ENCODE measurements at regions not wholly inside any gene's neighbourhood (a gene's known extent, or its start where the extent isn't known, plus 50 kb on each side); places are given as distances from the start of the nearest gene placed in this dataset.
"Not testable (repeated sequence)": the region's sequence is repeated elsewhere in the genome, so short reads cannot be mapped to it uniquely, and the experiment has no call there.

DNA sequence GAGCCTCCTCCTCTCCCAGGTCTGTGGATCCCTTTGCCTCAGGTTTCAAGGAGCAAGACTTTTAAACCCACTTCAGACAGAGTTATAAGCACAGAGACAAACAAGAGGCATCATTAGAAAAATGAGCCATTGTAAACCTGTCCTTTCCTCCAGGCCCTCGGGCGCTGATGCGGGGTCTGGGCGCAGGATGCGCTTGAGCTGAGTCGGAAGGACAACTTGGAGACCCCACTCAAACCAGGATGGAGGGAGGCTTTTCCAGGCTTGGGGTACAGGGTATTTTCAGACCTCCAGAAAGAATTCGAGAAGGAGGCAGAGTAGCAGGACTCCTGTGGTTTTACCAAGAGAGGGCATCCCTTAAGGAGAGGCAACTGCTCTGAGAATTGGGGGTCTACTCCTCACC is 155.6 kb downstream of the NUFIP1 start:
- no peaks in the 10 kb centered on the region for H3K36me3 ChIP-seq (replicated peaks; ENCODE audit: control insufficient read depth, insufficient read depth, low read length)
- no peaks in the 10 kb centered on the region for H3K27me3 ChIP-seq (ENCODE audit: control insufficient read depth, insufficient read depth, low read length)
- DNase-seq, result no peak
- no peak overlapping the region for H3K4me3 ChIP-seq (ENCODE audit: insufficient read depth, low read depth, low read length)

DNA sequence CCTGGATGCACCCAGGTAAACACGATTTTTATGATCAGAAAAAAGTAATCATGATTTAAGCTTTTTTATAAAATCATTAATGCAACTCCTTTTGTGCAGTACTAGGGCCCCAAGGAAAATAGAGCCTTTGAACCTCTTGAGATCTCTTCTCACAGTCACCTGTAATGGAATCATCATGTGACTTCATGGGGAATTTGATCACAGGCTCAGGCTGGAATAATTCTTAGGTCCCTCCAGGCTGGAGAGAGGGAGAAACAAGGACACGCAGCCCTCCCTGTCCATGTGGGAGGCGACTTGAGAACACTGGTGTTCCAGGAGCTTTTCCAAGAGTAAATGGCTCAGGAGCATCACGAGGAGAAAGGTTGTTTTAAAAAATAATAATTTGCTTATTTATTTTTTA is 156.1 kb downstream of the NUFIP1 start:
- no peaks in the 10 kb centered on the region for H3K36me3 ChIP-seq (replicated peaks; ENCODE audit: control insufficient read depth, insufficient read depth, low read length)
- DNase-seq, result no peak
- H3K27me3 ChIP-seq (ENCODE audit: control insufficient read depth, insufficient read depth, low read length), result no peaks in the 10 kb centered on the region
- H3K4me3 ChIP-seq (ENCODE audit: insufficient read depth, low read depth, low read length), result no peak overlapping the region

DNA sequence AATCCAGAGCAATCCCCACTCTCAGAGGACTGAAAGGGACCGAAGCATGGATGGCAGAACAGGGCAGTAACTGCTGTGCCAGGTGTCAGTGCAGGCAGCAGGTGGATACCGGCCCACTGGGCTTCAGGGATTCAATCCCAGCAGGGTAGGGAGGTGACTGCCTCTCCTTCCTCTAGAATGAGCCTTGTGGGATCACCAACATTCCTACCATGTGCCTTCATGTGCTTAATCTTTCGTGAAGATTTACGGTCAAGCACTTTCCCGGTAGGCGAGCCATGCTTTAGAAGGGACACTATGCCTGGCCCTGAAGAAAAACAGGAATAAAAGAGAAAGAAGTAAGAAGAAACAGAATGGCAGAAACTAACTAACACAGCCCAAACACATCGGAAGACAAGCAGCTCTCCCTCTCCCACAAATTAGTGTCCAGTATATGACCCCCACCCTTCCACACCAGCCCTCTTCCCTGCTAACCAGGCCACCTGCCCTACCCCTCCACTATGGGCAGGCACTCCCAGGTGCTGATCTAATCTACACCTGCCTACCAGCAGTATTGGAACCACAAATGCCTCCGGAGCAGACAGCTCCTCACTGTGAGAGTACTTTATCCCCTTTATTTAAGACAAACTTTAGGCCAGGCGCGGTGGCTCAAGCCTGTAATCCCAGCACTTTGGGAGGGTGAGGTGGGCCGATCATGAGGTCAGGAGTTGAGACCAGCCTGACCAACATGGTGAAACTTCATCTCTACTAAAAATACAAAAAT is 162.5 kb downstream of the NUFIP1 start:
- Histone ChIP-seq H3K27me3 (ENCODE audit: control insufficient read depth, insufficient read depth, low read length) (no peaks in the 10 kb centered on the region), H3K36me3 (replicated peaks; ENCODE audit: control insufficient read depth, insufficient read depth, low read length) (no peaks in the 10 kb centered on the region)
- no peak for DNase-seq

DNA sequence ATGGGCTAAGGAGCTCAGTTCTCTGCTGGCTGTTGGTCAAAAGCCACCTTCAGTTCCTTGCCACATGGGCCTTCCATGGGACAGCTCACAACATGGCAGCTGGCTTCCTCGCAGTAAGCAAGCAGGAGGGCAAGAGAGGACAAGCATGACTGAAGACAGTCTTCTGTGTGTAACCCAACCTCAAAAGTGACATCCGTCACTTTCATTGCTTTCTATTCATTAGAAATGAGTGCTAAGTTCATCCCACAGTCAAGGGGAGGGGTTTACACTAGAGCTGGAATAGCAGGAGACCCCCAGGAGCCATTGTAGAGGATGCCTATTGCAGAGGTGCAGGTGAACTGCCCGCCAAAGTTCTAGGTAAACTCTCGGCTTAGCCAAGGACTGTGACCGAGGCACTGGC is 163.3 kb downstream of the NUFIP1 start:
- H3K4me3 ChIP-seq (ENCODE audit: insufficient read depth, low read depth, low read length), result no peak overlapping the region
- no peak for DNase-seq
- H3K36me3 ChIP-seq (replicated peaks; ENCODE audit: control insufficient read depth, insufficient read depth, low read length), result no peaks in the 10 kb centered on the region
- H3K27me3 ChIP-seq (ENCODE audit: control insufficient read depth, insufficient read depth, low read length), result no peaks in the 10 kb centered on the region

More for the DNA sequence above, 162.5 kb downstream of the NUFIP1 start:
- no peak overlapping the region for H3K4me3 ChIP-seq (ENCODE audit: insufficient read depth, low read depth, low read length)

DNA sequence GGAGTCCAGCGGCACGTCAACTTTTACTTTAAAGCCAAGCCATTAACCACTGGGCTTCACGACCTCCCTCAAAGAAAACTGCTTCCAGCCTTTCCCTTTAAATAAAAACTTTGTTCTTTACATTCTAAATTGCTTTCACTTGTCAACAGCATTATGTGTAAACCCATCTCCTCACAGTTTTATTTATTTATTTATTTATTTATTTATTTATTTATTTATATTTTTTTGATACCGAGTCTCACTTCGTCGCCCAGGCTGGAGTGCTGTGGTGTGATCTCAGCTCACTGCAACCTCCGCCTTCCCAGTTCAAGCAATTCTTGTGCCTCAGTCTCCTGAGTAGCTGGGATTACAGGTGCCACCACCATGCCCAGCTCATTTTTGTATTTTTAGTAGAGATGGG is 165.7 kb downstream of the NUFIP1 start:
- not testable (repeated sequence) for H3K36me3 ChIP-seq (replicated peaks; ENCODE audit: control insufficient read depth, insufficient read depth, low read length); DNase-seq; H3K27me3 ChIP-seq (ENCODE audit: control insufficient read depth, insufficient read depth, low read length); H3K4me3 ChIP-seq (ENCODE audit: insufficient read depth, low read depth, low read length)

DNA sequence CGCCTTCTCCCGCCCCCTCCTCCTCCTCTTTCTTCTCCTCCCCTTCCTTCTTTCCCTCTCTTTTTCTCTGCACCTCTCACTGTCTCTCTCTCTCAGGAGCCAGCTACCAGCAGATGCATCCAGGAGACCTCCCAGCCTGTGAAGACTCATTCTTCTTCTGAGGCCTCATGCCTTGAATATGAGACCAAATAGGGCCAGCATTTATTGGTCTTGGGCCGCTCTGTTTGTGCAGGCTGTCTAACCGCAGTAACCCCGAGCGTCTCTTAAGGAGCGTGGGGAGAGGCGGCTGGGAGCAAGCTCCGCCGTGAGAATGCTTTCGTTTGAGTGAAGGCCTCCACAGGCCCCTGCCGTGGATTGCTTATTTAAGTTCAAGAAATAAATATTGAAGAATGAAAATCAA is 167.0 kb downstream of the NUFIP1 start:
- H3K27me3 ChIP-seq (ENCODE audit: control insufficient read depth, insufficient read depth, low read length), result no peaks in the 10 kb centered on the region
- no peaks in the 10 kb centered on the region for H3K36me3 ChIP-seq (replicated peaks; ENCODE audit: control insufficient read depth, insufficient read depth, low read length)
- no peak overlapping the region for H3K4me3 ChIP-seq (ENCODE audit: insufficient read depth, low read depth, low read length)
- no peak for DNase-seq

DNA sequence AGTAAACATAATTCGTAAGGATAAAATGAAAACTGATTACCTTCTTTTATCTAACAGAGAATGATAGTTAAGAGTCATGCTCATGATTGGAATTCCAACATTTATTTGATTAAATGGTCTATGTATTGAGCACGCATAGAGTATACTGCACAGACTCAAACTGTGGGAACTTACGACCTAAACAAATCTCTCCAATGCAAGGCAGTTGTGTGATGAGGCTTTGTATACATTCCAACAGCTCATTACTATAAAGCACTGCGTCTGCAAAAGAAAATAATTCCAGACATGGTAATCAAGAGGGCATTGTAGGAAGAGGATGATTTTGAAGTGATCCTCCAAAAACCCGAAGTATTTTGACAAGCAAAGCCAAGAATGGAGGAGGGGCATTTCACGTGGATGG is 169.5 kb downstream of the NUFIP1 start:
- DNase-seq, result no peak
- Histone ChIP-seq H3K27me3 (ENCODE audit: control insufficient read depth, insufficient read depth, low read length) (no peaks in the 10 kb centered on the region), H3K4me3 (ENCODE audit: insufficient read depth, low read depth, low read length) (no peak overlapping the region), H3K36me3 (replicated peaks; ENCODE audit: control insufficient read depth, insufficient read depth, low read length) (no peaks in the 10 kb centered on the region)

DNA sequence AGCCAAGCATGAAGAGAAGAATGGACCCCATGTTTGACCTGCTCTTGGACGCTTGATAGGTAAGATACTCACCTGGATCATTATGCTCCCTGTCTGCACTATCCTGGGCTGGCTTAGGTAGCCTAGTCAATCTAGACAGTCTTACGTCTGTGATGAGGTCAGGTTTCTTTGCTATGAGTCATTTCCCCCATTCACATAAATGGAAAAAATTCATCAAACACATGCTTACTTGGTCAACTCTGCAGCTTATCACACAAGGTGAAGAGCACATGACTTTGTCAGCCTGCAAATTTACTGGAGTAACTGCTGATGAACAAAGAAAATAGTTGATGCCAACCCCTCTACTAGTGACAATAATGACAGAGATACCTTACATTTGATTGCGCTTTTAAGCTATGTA is 170.0 kb downstream of the NUFIP1 start:
- Histone ChIP-seq H3K4me3 (ENCODE audit: insufficient read depth, low read depth, low read length) (no peak overlapping the region), H3K27me3 (ENCODE audit: control insufficient read depth, insufficient read depth, low read length) (no peaks in the 10 kb centered on the region), H3K36me3 (replicated peaks; ENCODE audit: control insufficient read depth, insufficient read depth, low read length) (no peaks in the 10 kb centered on the region)
- no peak for DNase-seq

DNA sequence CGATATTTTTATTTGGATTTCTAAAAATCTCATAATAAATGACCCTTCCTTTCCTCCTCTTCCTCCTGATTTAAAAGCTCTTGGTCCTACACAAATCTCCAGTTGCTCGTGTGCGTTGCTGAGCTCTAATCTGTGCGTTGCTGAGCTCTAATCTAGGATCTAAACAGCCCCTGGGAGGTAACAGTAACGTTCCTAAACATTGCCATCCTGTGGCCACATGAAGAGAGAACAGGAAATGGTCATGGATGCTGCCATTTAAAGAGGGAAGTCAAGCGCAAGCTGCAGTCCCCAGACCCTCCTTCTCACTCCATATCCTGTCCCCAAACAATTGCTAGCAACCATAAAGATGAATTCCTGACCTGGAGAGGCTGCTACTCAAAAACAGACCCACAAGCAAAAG is 170.8 kb downstream of the NUFIP1 start:
- Histone ChIP-seq H3K4me3 (ENCODE audit: insufficient read depth, low read depth, low read length) (no peak overlapping the region), H3K27me3 (ENCODE audit: control insufficient read depth, insufficient read depth, low read length) (no peaks in the 10 kb centered on the region), H3K36me3 (replicated peaks; ENCODE audit: control insufficient read depth, insufficient read depth, low read length) (no peaks in the 10 kb centered on the region)
- peak; percentile 64 for DNase-seq

DNA sequence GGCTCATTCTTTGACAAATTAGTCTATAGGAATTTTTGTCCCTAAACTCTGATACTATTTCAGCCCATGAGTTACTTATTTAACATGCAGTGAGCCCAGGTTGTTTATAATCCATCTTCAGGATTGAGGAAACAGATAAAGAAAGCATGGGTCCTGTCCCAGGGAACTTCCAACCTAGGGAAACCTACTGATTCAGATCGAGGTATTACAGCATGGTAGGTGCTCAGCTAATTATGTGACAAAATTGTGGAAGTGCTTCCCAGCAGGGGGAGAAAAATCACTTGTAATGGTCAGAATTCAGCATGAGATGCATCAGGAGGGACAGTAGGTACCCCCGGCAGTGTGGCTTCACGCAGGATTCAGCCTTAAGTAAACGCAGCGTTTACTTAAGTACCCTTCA is 171.3 kb downstream of the NUFIP1 start:
- DNase-seq, result no peak
- Histone ChIP-seq H3K4me3 (ENCODE audit: insufficient read depth, low read depth, low read length) (no peak overlapping the region), H3K36me3 (replicated peaks; ENCODE audit: control insufficient read depth, insufficient read depth, low read length) (no peaks in the 10 kb centered on the region), H3K27me3 (ENCODE audit: control insufficient read depth, insufficient read depth, low read length) (no peaks in the 10 kb centered on the region)

DNA sequence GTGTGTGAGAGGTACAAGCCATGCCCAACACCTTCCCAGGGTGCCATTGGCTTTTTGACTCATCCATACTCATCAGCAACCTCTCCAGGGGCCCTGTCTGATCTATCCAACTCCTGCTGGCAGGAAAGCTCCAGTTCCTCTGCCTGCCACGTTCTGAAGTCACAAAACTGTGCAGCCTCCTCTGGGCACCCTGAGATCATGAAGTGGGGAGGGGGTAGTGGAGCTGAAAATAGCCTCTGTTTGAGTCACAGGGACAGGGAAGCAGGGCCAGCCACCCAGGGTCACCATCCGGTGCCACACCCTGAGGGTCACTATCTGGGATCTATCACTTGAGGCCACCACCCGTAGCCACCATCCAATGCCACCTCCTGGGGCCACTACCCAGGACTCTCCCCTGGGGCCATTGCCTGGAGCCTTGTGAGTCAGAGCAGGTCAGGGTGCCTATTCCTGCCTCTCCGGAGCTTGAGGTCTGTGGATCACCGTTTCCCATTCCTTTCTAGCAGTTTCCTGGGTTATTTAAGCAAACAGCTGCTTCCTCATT is 172.1 kb downstream of the NUFIP1 start:
- H3K4me3 ChIP-seq (ENCODE audit: insufficient read depth, low read depth, low read length), result no peak overlapping the region
- no peaks in the 10 kb centered on the region for H3K27me3 ChIP-seq (ENCODE audit: control insufficient read depth, insufficient read depth, low read length)
- no peaks in the 10 kb centered on the region for H3K36me3 ChIP-seq (replicated peaks; ENCODE audit: control insufficient read depth, insufficient read depth, low read length)
- DNase-seq, result no peak

DNA sequence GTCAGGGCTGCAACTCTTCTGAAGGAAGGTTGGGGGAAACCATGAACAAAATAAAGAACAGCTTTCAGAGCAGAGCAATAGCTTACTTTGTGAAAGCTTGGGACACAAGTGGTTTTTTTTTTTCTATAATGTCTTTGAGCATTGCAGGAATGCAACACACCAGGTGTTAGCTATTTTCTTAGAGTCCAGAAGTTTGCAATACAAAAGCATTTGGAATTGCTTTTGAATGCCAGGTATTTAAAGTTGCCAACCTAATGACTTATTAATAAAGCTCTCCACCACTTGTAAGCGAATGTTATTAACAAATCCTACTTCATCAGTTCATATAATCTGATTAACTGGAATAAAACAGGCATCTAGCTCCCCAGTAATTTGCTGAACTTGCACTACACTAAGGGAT is 172.6 kb downstream of the NUFIP1 start:
- no peak overlapping the region for H3K4me3 ChIP-seq (ENCODE audit: insufficient read depth, low read depth, low read length)
- H3K36me3 ChIP-seq (replicated peaks; ENCODE audit: control insufficient read depth, insufficient read depth, low read length), result no peaks in the 10 kb centered on the region
- no peaks in the 10 kb centered on the region for H3K27me3 ChIP-seq (ENCODE audit: control insufficient read depth, insufficient read depth, low read length)
- DNase-seq, result no peak

DNA sequence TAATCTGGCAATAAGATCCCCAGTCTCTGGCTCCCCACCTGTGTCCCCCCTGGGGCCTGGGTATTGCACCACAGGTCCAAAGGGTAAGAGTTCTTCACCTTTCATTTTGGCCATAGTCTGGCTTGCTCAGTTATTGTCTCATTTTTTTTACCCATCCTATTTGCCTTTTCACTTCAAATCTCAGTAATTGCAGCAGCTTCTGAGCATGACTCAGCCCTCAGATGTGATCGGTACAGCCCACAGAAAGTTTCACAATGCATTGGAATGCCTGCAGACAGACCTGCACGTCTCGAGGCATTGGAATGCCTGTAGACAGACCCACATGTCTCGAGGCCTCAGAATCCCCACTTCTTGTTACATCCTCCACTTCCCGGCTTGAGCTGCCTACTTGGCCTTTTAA is 173.6 kb downstream of the NUFIP1 start:
- peak; percentile 34 for DNase-seq

DNA sequence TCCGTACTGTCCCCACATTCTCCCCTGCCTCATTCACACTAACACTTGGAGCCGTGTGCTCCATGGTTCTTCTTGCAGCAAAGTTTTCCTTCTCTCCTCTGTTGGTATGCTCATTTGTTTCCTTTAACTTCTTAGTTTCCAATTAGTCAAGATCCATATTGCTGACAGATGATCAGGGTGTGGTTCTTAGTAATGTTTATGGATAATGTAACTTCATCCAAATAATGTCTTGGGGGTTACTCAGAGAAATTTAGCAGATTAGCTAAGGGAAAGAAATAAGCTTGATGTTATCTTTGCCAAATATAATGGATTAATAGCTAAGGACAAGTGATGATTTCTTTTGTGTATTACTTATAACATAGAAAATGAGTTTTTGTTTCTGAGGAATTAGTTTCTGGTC is 174.4 kb downstream of the NUFIP1 start:
- no peak for DNase-seq
- Histone ChIP-seq H3K27me3 (ENCODE audit: control insufficient read depth, insufficient read depth, low read length) (no peaks in the 10 kb centered on the region), H3K36me3 (replicated peaks; ENCODE audit: control insufficient read depth, insufficient read depth, low read length) (no peaks in the 10 kb centered on the region), H3K4me3 (ENCODE audit: insufficient read depth, low read depth, low read length) (no peak overlapping the region)

More for the DNA sequence above, 173.6 kb downstream of the NUFIP1 start:
- H3K4me3 ChIP-seq (ENCODE audit: insufficient read depth, low read depth, low read length), result no peak overlapping the region
- H3K36me3 ChIP-seq (replicated peaks; ENCODE audit: control insufficient read depth, insufficient read depth, low read length), result no peaks in the 10 kb centered on the region
- H3K27me3 ChIP-seq (ENCODE audit: control insufficient read depth, insufficient read depth, low read length), result no peaks in the 10 kb centered on the region

DNA sequence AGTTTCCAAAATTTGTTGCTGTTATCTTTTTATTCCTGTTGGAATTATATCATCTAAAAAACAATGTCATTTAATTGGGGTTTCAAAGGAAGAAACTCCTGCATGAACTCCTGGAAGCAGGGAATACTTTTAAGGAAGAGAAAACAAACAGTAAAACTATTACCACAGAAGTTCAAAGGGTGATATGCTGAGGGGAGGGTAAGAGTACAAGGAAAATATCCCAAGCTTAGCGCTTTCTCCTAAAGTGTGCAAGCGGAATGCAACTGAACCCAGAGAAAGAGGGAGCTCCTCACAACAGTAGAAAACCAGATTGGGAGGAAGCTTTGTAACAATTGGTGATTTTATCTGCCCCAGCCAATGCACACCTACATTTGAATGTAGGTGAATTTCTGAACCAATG is 175.1 kb downstream of the NUFIP1 start:
- H3K4me3 ChIP-seq (ENCODE audit: insufficient read depth, low read depth, low read length), result no peak overlapping the region
- H3K36me3 ChIP-seq (replicated peaks; ENCODE audit: control insufficient read depth, insufficient read depth, low read length), result no peaks in the 10 kb centered on the region
- no peaks in the 10 kb centered on the region for H3K27me3 ChIP-seq (ENCODE audit: control insufficient read depth, insufficient read depth, low read length)
- no peak for DNase-seq

DNA sequence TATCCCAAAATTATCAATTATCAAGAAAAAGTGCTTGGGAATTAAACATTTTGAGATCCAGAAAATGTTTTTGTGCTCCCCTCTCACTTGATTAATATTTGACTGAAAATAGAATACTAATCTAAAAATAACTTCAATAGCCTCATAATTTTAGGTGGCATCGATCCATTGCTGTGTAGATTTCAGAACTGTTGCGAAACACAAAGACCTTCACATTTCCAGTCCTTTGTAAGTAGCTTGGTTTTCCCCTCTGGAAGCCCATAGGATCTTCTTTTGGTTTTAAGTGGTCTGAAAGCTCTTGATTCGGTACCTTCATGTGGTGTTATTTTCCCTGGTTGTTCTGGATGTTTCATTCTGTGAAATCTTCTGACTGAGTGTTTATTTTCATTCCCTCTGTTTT is 176.5 kb downstream of the NUFIP1 start:
- H3K27me3 ChIP-seq (ENCODE audit: control insufficient read depth, insufficient read depth, low read length), result no peaks in the 10 kb centered on the region
- no peak for DNase-seq
- H3K36me3 ChIP-seq (replicated peaks; ENCODE audit: control insufficient read depth, insufficient read depth, low read length), result no peaks in the 10 kb centered on the region
- no peak overlapping the region for H3K4me3 ChIP-seq (ENCODE audit: insufficient read depth, low read depth, low read length)
